Caco-2 (cell line): ENCODE measurements at regions not wholly inside any gene's neighbourhood (a gene's known extent, or its start where the extent isn't known, plus 50 kb on each side); places are given as distances from the start of the nearest gene placed in this dataset.

Source experiments
- BruUV-seq: library from RNA; stranded (reverse); fragments of 400-500 nt; replicated peaks from 2 replicates; lab custom pipeline; 2021; lab: Mats Ljungman, UMichigan
- CTCF ChIA-PET: fragments of 300-600 bp; sonication (Branson Sonifier 250); formaldehyde crosslinking; loops from one replicate; lab custom pipeline; 2022; ENCODE audit warnings: antibody characterized with exemption; lab: Charles Lee
- POLR2A ChIA-PET: fragments of 300-600 bp; sonication (Branson Sonifier 250); formaldehyde crosslinking; loops from one replicate; lab custom pipeline; 2022; ENCODE audit warnings: antibody characterized with exemption; lab: Charles Lee
- DNase-seq, 2 experiments: peaks; one replicate each; pipeline versions ENCODE4 v3.0.0 to v3.0.0-alpha.2; 2020 to 2022
- H3K27me3 ChIP-seq: replicated peaks from 2 replicates; pipeline ENCODE4 v1.6.0; 2011; ENCODE audit warnings: low read length; ENCODE audit not compliant: control insufficient read depth, insufficient read depth
- H3K36me3 ChIP-seq: 2 replicates; pipeline ENCODE4 v1.5.1; 2011; ENCODE audit warnings: low read length; ENCODE audit not compliant: control insufficient read depth, insufficient read depth
- H3K4me1 ChIP-seq: fragments of 250-450 bp; sonication (Bioruptor Pico); 2 replicates; pipeline ENCODE4 v1.5.1; 2020; ENCODE audit warnings: mild to moderate bottlenecking
- H3K4me3 ChIP-seq: 2 replicates; pipeline ENCODE4 v1.5.1; 2011; ENCODE audit warnings: low read depth, mild to moderate bottlenecking, control low read depth, low read length
- H3K9me3 ChIP-seq: fragments of 250-450 bp; sonication (Bioruptor Pico); 2 replicates; pipeline ENCODE4 v1.5.1; 2020; ENCODE audit warnings: mild to moderate bottlenecking, moderate library complexity
- H3K27ac Mint-ChIP-seq: one replicate; pipeline ENCODE4 v1.8.0; 2022; ENCODE audit warnings: mixed read lengths; ENCODE audit not compliant: unreplicated experiment
- H3K27me3 Mint-ChIP-seq: one replicate; pipeline ENCODE4 v1.8.0; 2022; ENCODE audit warnings: mixed read lengths; ENCODE audit not compliant: insufficient read depth, unreplicated experiment
- H3K36me3 Mint-ChIP-seq: one replicate; pipeline ENCODE4 v1.8.0; 2022; ENCODE audit warnings: mild to moderate bottlenecking, mixed read lengths; ENCODE audit not compliant: insufficient read depth, unreplicated experiment
- H3K4me1 Mint-ChIP-seq: one replicate; pipeline ENCODE4 v1.8.0; 2022; ENCODE audit warnings: low read depth, mixed read lengths; ENCODE audit not compliant: unreplicated experiment
- H3K4me3 Mint-ChIP-seq: one replicate; pipeline ENCODE4 v1.8.0; 2022; ENCODE audit warnings: mild to moderate bottlenecking, moderate library complexity, mixed read lengths; ENCODE audit not compliant: unreplicated experiment
- H3K9me3 Mint-ChIP-seq: one replicate; pipeline ENCODE4 v1.8.0; 2022; ENCODE audit warnings: mixed read lengths; ENCODE audit not compliant: unreplicated experiment
- intact Hi-C: fragments of 100-400 bp; cut with micrococcal nuclease; formaldehyde crosslinking; loops from one replicate; pipeline ENCODE4 v1.10.0; 2022; ENCODE audit not compliant: unreplicated experiment
- TF ChIP-seq, protein P1 (sequence below), 2 experiments: fragments of 200-600 bp in 1 of 2; IDR thresholded peaks; 1 replicate in 1 of 2; 2 replicates in 1 of 2; pipeline versions ENCODE4 v1.5.1 to v1.8.0; 2011 to 2022; ENCODE audit warnings: antibody characterized with exemption in 1 of 2, control low read depth in 1 of 2, inconsistent platforms in 1 of 2, low read depth in 1 of 2, low read length in 1 of 2, mild to moderate bottlenecking in 1 of 2, moderate library complexity in 1 of 2; ENCODE audit not compliant: insufficient read depth in 1 of 2, severe bottlenecking in 1 of 2, unreplicated experiment in 1 of 2

DNA sequence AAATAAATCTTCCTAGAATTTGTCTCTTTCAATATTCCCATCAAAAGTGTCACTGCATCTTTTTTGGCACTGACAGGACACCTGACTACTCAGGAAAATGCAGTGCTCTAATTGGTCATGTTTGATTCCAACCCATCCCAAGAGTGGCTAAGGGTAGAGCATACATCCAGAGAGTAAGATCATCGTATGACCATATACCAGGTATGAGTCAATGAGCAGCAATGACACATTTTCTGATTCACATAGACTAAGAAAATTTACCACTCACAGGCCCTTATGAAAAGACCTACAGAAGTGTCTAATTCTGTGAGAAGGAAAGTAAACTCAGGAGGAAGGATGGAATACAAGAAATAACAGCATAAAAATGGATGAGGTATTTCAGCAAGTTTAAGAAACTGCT is 434.2 kb downstream of the ZIC1 start:
- POLR2A ChIA-PET: no interaction called here
- H3K9me3 ChIP-seq: no peaks in the 10 kb centered on the region
- H3K36me3 ChIP-seq: no peaks in the 10 kb centered on the region
- H3K4me1 Mint-ChIP-seq: no peaks in the 10 kb centered on the region
- H3K4me1 ChIP-seq: no peaks in the 10 kb centered on the region
- CTCF ChIA-PET: no interaction called here
- no TSS peak for BruUV-seq
- H3K36me3 Mint-ChIP-seq: no peaks in the 10 kb centered on the region
- H3K27me3 ChIP-seq: no peaks in the 10 kb centered on the region
- H3K9me3 Mint-ChIP-seq: no peaks in the 10 kb centered on the region
- intact Hi-C loops: no loop called here
- DNase-seq: no peak
- no peak overlapping the region for H3K4me3 Mint-ChIP-seq
- no peak overlapping the region for H3K27ac Mint-ChIP-seq
- no peak overlapping the region for H3K4me3 ChIP-seq
- no peaks in the 10 kb centered on the region for H3K27me3 Mint-ChIP-seq
- TF ChIP-seq, protein P1, sequence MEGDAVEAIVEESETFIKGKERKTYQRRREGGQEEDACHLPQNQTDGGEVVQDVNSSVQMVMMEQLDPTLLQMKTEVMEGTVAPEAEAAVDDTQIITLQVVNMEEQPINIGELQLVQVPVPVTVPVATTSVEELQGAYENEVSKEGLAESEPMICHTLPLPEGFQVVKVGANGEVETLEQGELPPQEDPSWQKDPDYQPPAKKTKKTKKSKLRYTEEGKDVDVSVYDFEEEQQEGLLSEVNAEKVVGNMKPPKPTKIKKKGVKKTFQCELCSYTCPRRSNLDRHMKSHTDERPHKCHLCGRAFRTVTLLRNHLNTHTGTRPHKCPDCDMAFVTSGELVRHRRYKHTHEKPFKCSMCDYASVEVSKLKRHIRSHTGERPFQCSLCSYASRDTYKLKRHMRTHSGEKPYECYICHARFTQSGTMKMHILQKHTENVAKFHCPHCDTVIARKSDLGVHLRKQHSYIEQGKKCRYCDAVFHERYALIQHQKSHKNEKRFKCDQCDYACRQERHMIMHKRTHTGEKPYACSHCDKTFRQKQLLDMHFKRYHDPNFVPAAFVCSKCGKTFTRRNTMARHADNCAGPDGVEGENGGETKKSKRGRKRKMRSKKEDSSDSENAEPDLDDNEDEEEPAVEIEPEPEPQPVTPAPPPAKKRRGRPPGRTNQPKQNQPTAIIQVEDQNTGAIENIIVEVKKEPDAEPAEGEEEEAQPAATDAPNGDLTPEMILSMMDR (IDR thresholded peaks at IDR 0.05; ENCODE audit: insufficient read depth in 1 of 2, low read depth in 1 of 2, low read length in 1 of 2, severe bottlenecking in 1 of 2, unreplicated experiment in 1 of 2): no peak

DNA sequence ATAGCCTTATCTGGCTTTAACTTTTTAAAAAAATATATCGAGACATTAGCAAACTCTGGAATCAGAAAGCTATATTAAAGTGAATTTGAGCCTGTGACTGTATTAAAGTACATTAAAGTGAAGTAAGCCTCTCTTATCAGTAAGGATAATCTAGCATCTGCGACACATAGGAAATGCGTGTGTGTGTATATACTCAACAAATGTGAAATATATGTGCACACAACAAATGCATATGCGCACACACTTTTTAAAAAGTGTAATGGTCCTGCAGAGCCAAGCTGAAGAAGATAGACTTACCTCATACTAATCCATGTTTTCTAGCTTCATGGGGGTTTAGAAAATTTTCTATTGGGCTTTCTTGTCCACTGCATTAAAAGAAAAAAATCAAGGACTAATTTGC is 437.1 kb downstream of the ZIC1 start:
- Mint-ChIP-seq H3K4me1 (no peaks in the 10 kb centered on the region), H3K27me3 (no peaks in the 10 kb centered on the region), H3K27ac (no peak overlapping the region), H3K4me3 (no peak overlapping the region), H3K9me3 (no peaks in the 10 kb centered on the region), H3K36me3 (no peaks in the 10 kb centered on the region)
- TF ChIP-seq, protein P1 (IDR thresholded peaks at IDR 0.05; ENCODE audit: insufficient read depth in 1 of 2, low read depth in 1 of 2, low read length in 1 of 2, severe bottlenecking in 1 of 2, unreplicated experiment in 1 of 2): no peak
- Histone ChIP-seq H3K4me1 (no peaks in the 10 kb centered on the region), H3K27me3 (no peaks in the 10 kb centered on the region), H3K4me3 (no peak overlapping the region), H3K9me3 (no peaks in the 10 kb centered on the region), H3K36me3 (no peaks in the 10 kb centered on the region)
- POLR2A ChIA-PET: no interaction called here
- BruUV-seq: no TSS peak
- DNase-seq: no peak
- CTCF ChIA-PET: no interaction called here
- intact Hi-C loops: no loop called here

DNA sequence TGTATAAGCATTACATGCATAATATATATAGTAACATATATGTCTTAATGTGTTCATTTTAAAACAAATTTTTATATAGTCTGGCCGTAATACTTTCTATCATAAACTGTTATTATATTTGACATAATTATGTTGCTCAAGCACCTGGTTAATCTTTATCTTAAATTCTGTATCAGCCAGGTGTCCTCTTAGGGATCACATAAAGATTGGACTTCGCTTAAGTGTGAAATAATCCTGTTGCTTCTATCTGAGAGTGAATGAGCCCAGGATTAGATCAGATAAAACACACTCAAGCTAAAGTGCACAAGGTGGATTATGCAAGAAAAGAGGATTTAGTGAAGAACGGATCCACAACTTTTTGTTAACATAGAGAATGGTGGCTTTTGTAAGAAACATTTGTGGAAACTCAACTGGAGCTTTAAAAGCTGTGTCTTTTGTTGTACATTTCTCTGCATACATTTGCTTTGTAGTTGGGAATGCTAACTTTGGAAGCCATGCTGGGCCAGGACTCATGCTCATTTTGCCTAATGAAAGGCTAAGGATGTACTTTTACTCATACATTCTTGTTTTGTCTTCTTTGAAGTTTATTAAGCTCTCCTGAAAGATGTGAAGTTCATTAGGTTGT is 437.8 kb downstream of the ZIC1 start:
- no peaks in the 10 kb centered on the region for H3K36me3 ChIP-seq
- H3K27me3 Mint-ChIP-seq: no peaks in the 10 kb centered on the region
- no peaks in the 10 kb centered on the region for H3K4me1 ChIP-seq
- H3K36me3 Mint-ChIP-seq: no peaks in the 10 kb centered on the region
- DNase-seq: no peak
- H3K27ac Mint-ChIP-seq: no peak overlapping the region
- BruUV-seq: no TSS peak
- CTCF ChIA-PET: no interaction called here
- no peaks in the 10 kb centered on the region for H3K9me3 ChIP-seq
- TF ChIP-seq, protein P1 (IDR thresholded peaks at IDR 0.05; ENCODE audit: insufficient read depth in 1 of 2, low read depth in 1 of 2, low read length in 1 of 2, severe bottlenecking in 1 of 2, unreplicated experiment in 1 of 2): no peak
- intact Hi-C loops: no loop called here
- H3K9me3 Mint-ChIP-seq: no peaks in the 10 kb centered on the region
- no peaks in the 10 kb centered on the region for H3K4me1 Mint-ChIP-seq
- no peak overlapping the region for H3K4me3 Mint-ChIP-seq
- H3K27me3 ChIP-seq: no peaks in the 10 kb centered on the region
- no peak overlapping the region for H3K4me3 ChIP-seq
- POLR2A ChIA-PET: no interaction called here
